OCI-LY1 (cell line): ENCODE measurements at regions not wholly inside any gene's neighbourhood (a gene's known extent, or its start where the extent isn't known, plus 50 kb on each side); places are given as distances from the start of the nearest gene placed in this dataset.

Source experiments
- H2AFZ ChIP-seq: fragments of 200-600 bp; sonication (generic), shearing (Covaris generic); 2 replicates; pipeline ENCODE4 v1.6.0; 2014; ENCODE audit warnings: antibody characterized with exemption, mild to moderate bottlenecking, low read length
- H3F3A ChIP-seq: fragments of 200-600 bp; sonication (generic), shearing (Covaris generic); 2 replicates; pipeline ENCODE4 v1.6.0; 2014; ENCODE audit warnings: mild to moderate bottlenecking, antibody characterized with exemption, low read length, moderate library complexity; ENCODE audit not compliant: insufficient read depth
- H3K27ac ChIP-seq: fragments of 200-600 bp; sonication (generic); 2 replicates; pipeline ENCODE4 v1.5.1; 2014; ENCODE audit warnings: low read length, mixed run types, mild to moderate bottlenecking, low read depth; ENCODE audit not compliant: poor library complexity, severe bottlenecking
- H3K27me3 ChIP-seq: fragments of 200-600 bp; sonication (generic); 2 replicates; pipeline ENCODE4 v1.6.0; 2014; ENCODE audit warnings: antibody characterized with exemption, mild to moderate bottlenecking, low read length, moderate library complexity; ENCODE audit not compliant: insufficient read depth
- H3K36me3 ChIP-seq: fragments of 200-600 bp; sonication (generic); 2 replicates; pipeline ENCODE4 v1.6.1; 2014; ENCODE audit warnings: mild to moderate bottlenecking, antibody characterized with exemption, low read length, moderate library complexity, mixed read lengths; ENCODE audit not compliant: insufficient read depth
- H3K4me1 ChIP-seq: fragments of 200-600 bp; sonication (generic); 2 replicates; pipeline ENCODE4 v1.5.1; 2014; ENCODE audit warnings: mild to moderate bottlenecking, low read length, moderate library complexity; ENCODE audit not compliant: insufficient read depth, severe bottlenecking
- H3K4me2 ChIP-seq: fragments of 200-600 bp; sonication (generic), shearing (Covaris generic); 2 replicates; pipeline ENCODE4 v1.6.1; 2014; ENCODE audit warnings: low read length
- H3K4me3 ChIP-seq: fragments of 200-600 bp; sonication (generic); 2 replicates; pipeline ENCODE4 v1.5.1; 2014; ENCODE audit warnings: low read length, low read depth, mild to moderate bottlenecking, mixed read lengths; ENCODE audit not compliant: poor library complexity, severe bottlenecking
- H3K79me2 ChIP-seq: fragments of 200-600 bp; shearing (Covaris generic); 2 replicates; pipeline ENCODE4 v1.6.1; 2016; ENCODE audit warnings: mixed run types, low read length, mixed read lengths; ENCODE audit not compliant: insufficient read depth
- H3K9ac ChIP-seq: fragments of 200-600 bp; sonication (generic), shearing (Covaris generic); 2 replicates; pipeline ENCODE4 v1.6.1; 2014; ENCODE audit warnings: mild to moderate bottlenecking, low read length, mixed read lengths
- H3K9me2 ChIP-seq: fragments of 200-600 bp; sonication (generic), shearing (Covaris generic); 2 replicates; pipeline ENCODE4 v1.6.1; 2014; ENCODE audit warnings: low read depth, mild to moderate bottlenecking, low read length, mixed read lengths
- H3K9me3 ChIP-seq: fragments of 200-600 bp; shearing (Covaris generic); 2 replicates; pipeline ENCODE4 v1.6.1; 2014; ENCODE audit warnings: low read length, mixed read lengths
- H4K20me1 ChIP-seq: fragments of 200-600 bp; sonication (generic), shearing (Covaris generic); 2 replicates; pipeline ENCODE4 v1.6.0; 2016; ENCODE audit warnings: mild to moderate bottlenecking, low read length; ENCODE audit not compliant: insufficient read depth
- EZH2 ChIP-seq: fragments of 200-600 bp; sonication (generic), shearing (Covaris generic); IDR thresholded peaks from 2 replicates; pipeline ENCODE4 v1.8.0; 2017; ENCODE audit warnings: borderline replicate concordance, mixed run types, mild to moderate bottlenecking, antibody characterized with exemption, low read length, moderate library complexity, mixed read lengths
- TF ChIP-seq, protein P1 (sequence below): fragments of 200-600 bp; sonication (generic), shearing (Covaris generic); IDR thresholded peaks from 2 replicates; pipeline ENCODE4 v1.5.1; 2017; ENCODE audit warnings: mild to moderate bottlenecking, antibody characterized with exemption, low read length, moderate library complexity, mixed read lengths

DNA sequence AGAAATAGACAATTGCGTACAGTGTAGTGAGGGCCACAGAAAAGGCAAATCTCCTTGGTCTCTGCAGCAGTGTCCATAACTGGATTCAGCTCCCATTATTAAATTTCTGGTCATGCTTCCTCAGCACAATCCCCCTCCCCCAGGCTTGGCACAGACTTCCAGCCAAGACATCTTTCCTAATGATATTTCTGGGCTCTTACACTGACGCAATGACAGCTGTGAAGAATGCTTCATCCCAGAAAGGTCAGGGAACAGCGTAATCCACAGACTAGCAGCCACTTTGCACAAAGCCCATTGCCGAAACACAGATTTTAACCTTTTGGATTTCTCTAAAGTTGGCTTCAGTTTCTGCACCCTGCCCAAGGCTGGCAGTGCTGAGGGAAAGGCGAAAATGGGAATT, 597.6 kb upstream of the CPEB2 start:
- H3K4me2 ChIP-seq = no peak overlapping the region
- H3K27ac ChIP-seq = no peak overlapping the region
- H3K36me3 ChIP-seq = no peaks in the 10 kb centered on the region
- no peak overlapping the region for H3K9ac ChIP-seq
- H3K79me2 ChIP-seq = no peaks in the 10 kb centered on the region
- no peaks in the 10 kb centered on the region for H3K27me3 ChIP-seq
- TF ChIP-seq, protein P1, sequence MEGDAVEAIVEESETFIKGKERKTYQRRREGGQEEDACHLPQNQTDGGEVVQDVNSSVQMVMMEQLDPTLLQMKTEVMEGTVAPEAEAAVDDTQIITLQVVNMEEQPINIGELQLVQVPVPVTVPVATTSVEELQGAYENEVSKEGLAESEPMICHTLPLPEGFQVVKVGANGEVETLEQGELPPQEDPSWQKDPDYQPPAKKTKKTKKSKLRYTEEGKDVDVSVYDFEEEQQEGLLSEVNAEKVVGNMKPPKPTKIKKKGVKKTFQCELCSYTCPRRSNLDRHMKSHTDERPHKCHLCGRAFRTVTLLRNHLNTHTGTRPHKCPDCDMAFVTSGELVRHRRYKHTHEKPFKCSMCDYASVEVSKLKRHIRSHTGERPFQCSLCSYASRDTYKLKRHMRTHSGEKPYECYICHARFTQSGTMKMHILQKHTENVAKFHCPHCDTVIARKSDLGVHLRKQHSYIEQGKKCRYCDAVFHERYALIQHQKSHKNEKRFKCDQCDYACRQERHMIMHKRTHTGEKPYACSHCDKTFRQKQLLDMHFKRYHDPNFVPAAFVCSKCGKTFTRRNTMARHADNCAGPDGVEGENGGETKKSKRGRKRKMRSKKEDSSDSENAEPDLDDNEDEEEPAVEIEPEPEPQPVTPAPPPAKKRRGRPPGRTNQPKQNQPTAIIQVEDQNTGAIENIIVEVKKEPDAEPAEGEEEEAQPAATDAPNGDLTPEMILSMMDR = no peak
- TF ChIP-seq EZH2 = no peak
- H3K9me3 ChIP-seq = no peaks in the 10 kb centered on the region
- H3K9me2 ChIP-seq = no peaks in the 10 kb centered on the region
- no peak overlapping the region for H2AFZ ChIP-seq
- no peaks in the 10 kb centered on the region for H3K4me1 ChIP-seq
- H4K20me1 ChIP-seq = no peaks in the 10 kb centered on the region
- H3K4me3 ChIP-seq = no peak overlapping the region
- no peaks in the 10 kb centered on the region for H3F3A ChIP-seq

- no peak overlapping the region for H3K27ac ChIP-seq
- H3K4me2 ChIP-seq = no peak overlapping the region
- no peak overlapping the region for H2AFZ ChIP-seq
- no peaks in the 10 kb centered on the region for H3K9me3 ChIP-seq
- no peaks in the 10 kb centered on the region for H3K27me3 ChIP-seq
- TF ChIP-seq, protein P1 = no peak
- TF ChIP-seq EZH2 = no peak
- no peak overlapping the region for H3K9ac ChIP-seq
- H3K36me3 ChIP-seq = no peaks in the 10 kb centered on the region
- H3F3A ChIP-seq = no peaks in the 10 kb centered on the region
- no peaks in the 10 kb centered on the region for H3K79me2 ChIP-seq
- H3K9me2 ChIP-seq = no peaks in the 10 kb centered on the region
- H3K4me1 ChIP-seq = no peaks in the 10 kb centered on the region
- H3K4me3 ChIP-seq = no peak overlapping the region
- no peaks in the 10 kb centered on the region for H4K20me1 ChIP-seq
These were observed 591.8 kb upstream of the CPEB2 start for GRCh38 chr4:14410516-14410915.

DNA sequence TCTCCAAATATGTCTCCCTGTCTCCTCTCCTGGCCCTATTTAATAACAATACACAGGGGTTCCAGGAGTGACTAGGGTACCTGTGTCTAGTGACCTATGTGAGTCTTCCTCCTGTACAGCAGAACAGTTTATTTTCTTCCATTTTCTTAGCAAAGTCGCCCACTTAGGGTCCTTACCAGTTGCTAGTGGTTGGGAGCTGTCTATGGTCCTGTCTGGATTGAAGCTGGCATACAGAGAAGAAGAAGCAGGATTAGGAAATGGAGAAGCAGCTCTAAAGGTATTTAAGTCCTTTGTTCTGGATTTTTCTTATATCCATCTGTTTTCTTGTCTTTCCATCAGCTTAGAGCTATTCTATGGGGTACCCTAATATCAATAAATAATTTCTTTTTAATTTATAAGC, 587.1 kb upstream of the CPEB2 start:
- no peak overlapping the region for H3K4me3 ChIP-seq
- no peak overlapping the region for H3K27ac ChIP-seq
- H2AFZ ChIP-seq = no peak overlapping the region
- no peak overlapping the region for H3K9ac ChIP-seq
- H3K9me2 ChIP-seq = no peaks in the 10 kb centered on the region
- H3K36me3 ChIP-seq = no peaks in the 10 kb centered on the region
- H3F3A ChIP-seq = no peaks in the 10 kb centered on the region
- H3K4me1 ChIP-seq = no peaks in the 10 kb centered on the region
- no peaks in the 10 kb centered on the region for H4K20me1 ChIP-seq
- no peak overlapping the region for H3K4me2 ChIP-seq
- no peaks in the 10 kb centered on the region for H3K27me3 ChIP-seq
- H3K79me2 ChIP-seq = no peaks in the 10 kb centered on the region
- no peaks in the 10 kb centered on the region for H3K9me3 ChIP-seq
- no peak for TF ChIP-seq EZH2
- TF ChIP-seq, protein P1 = no peak
